WTC11 (cell line): ENCODE measurements at regions not wholly inside any gene's neighbourhood (a gene's known extent, or its start where the extent isn't known, plus 50 kb on each side); places are given as distances from the start of the nearest gene placed in this dataset.

ENCODE experiments used
- TF ChIP-seq, protein P1 (sequence below): sonication (generic); formaldehyde crosslinking; IDR thresholded peaks from 2 replicates; pipeline ENCODE4 v1.8.0; 2022; ENCODE audit warnings: mild to moderate bottlenecking, missing genetic modification reagents
- TF ChIP-seq, protein P2 (sequence below): fragments of 200-600 bp; IDR thresholded peaks from 2 replicates; pipeline ENCODE4 v1.8.0; 2022; ENCODE audit warnings: antibody characterized with exemption

DNA sequence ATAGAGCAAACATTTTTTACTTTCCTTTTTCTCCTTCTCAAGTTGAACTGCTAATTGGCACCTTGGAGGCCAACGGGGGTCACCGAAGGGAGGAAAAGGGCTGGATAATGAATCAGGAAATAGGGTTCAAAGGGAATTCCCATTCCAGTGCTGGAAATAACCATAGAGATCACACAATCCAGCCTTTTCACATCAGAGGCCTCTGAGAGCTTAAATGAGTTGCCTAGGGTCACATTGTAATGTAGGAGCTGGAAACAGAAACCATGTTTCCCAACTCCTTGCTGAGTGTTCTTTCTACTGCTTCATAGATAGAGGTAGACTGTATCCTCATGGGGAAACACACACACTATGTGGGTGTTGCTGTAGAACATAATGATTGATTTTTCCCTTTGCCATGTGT, 60.6 kb upstream of the DDHD1 start:
- TF ChIP-seq, protein P1, sequence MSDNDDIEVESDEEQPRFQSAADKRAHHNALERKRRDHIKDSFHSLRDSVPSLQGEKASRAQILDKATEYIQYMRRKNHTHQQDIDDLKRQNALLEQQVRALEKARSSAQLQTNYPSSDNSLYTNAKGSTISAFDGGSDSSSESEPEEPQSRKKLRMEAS (CRISPR knock-in tag): no peak
- TF ChIP-seq, protein P2, sequence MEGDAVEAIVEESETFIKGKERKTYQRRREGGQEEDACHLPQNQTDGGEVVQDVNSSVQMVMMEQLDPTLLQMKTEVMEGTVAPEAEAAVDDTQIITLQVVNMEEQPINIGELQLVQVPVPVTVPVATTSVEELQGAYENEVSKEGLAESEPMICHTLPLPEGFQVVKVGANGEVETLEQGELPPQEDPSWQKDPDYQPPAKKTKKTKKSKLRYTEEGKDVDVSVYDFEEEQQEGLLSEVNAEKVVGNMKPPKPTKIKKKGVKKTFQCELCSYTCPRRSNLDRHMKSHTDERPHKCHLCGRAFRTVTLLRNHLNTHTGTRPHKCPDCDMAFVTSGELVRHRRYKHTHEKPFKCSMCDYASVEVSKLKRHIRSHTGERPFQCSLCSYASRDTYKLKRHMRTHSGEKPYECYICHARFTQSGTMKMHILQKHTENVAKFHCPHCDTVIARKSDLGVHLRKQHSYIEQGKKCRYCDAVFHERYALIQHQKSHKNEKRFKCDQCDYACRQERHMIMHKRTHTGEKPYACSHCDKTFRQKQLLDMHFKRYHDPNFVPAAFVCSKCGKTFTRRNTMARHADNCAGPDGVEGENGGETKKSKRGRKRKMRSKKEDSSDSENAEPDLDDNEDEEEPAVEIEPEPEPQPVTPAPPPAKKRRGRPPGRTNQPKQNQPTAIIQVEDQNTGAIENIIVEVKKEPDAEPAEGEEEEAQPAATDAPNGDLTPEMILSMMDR: no peak
